GM18868 (cell line): ENCODE measurements at regions not wholly inside any gene's neighbourhood (a gene's known extent, or its start where the extent isn't known, plus 50 kb on each side); places are given as distances from the start of the nearest gene placed in this dataset.

ENCODE experiments used
- ATAC-seq: cut with Tn5 transposase; IDR thresholded peaks from one replicate; pipeline ENCODE4 v1.9.1; 2021; ENCODE audit warnings: mild to moderate bottlenecking, moderate library complexity; ENCODE audit not compliant: unreplicated experiment

- no peak for ATAC-seq
Measured at GRCh38 chr14:100955201-100955600, 51.7 kb upstream of the RTL1 start.

- ATAC-seq = no peak
Measured at GRCh38 chr14:100962494-100962893, 59.0 kb upstream of the RTL1 start.

- ATAC-seq = no peak
Measured at GRCh38 chr14:100965296-100965695, 61.8 kb upstream of the RTL1 start.

- no peak for ATAC-seq
Measured at GRCh38 chr14:100967178-100967577, 63.7 kb upstream of the RTL1 start.

GRCh38 chr14:100967930-100968329, 64.4 kb upstream of the RTL1 start:
- ATAC-seq = no peak

GRCh38 chr14:100972118-100972897, 68.8 kb upstream of the RTL1 start:
- ATAC-seq = no peak

GRCh38 chr14:100975671-100976070, 72.1 kb upstream of the RTL1 start:
- no peak for ATAC-seq

GRCh38 chr14:100979079-100979478, 75.6 kb upstream of the RTL1 start:
- no peak for ATAC-seq

GRCh38 chr14:100979780-100980179, 76.3 kb upstream of the RTL1 start:
- ATAC-seq = no peak

- no peak for ATAC-seq
Measured at GRCh38 chr14:100980823-100981222, 77.3 kb upstream of the RTL1 start.

- no peak for ATAC-seq
Measured at GRCh38 chr14:100981809-100982208, 78.3 kb upstream of the RTL1 start.

- ATAC-seq = no peak
Measured at GRCh38 chr14:100982353-100982752, 78.8 kb upstream of the RTL1 start.

- ATAC-seq = no peak
Measured at GRCh38 chr14:100982762-100983161, 79.2 kb upstream of the RTL1 start.

- ATAC-seq = no peak
Measured at GRCh38 chr14:100983710-100984109, 80.2 kb upstream of the RTL1 start.

GRCh38 chr14:100988011-100988410, 84.5 kb upstream of the RTL1 start:
- no peak for ATAC-seq

- ATAC-seq = no peak
Measured at GRCh38 chr14:100988411-100988900, 84.9 kb upstream of the RTL1 start.

GRCh38 chr14:100988956-100989355, 85.4 kb upstream of the RTL1 start:
- ATAC-seq = no peak

- ATAC-seq = no peak
Measured at GRCh38 chr14:100989924-100990323, 86.4 kb upstream of the RTL1 start.

GRCh38 chr14:100994082-100994481, 90.6 kb upstream of the RTL1 start:
- no peak for ATAC-seq

GRCh38 chr14:100994756-100995330, 91.3 kb upstream of the RTL1 start:
- no peak for ATAC-seq

- ATAC-seq = no peak
Measured at GRCh38 chr14:101000711-101001250, 97.3 kb upstream of the RTL1 start.
